PC-3 (cell line): ENCODE measurements at regions not wholly inside any gene's neighbourhood (a gene's known extent, or its start where the extent isn't known, plus 50 kb on each side); places are given as distances from the start of the nearest gene placed in this dataset.

Experiments used
- CTCF ChIP-seq: fragments of 300-600 bp; sonication (generic); conservative IDR thresholded peaks from 2 replicates; pipeline ENCODE4 v1.5.1; 2017; ENCODE audit warnings: antibody characterized with exemption, low read depth, mild to moderate bottlenecking, low read length
- EZH2 ChIP-seq: fragments of 300-600 bp; sonication (generic); IDR thresholded peaks from one replicate; pipeline ENCODE4 v1.6.1; 2017; ENCODE audit warnings: antibody characterized with exemption, mild to moderate bottlenecking, low read length; ENCODE audit not compliant: unreplicated experiment
- EZH2phosphoT487 ChIP-seq: fragments of 300-600 bp; sonication (generic); IDR thresholded peaks from 2 replicates; pipeline ENCODE4 v1.6.1; 2018; ENCODE audit warnings: mild to moderate bottlenecking, antibody characterized with exemption, low read length, borderline replicate concordance

GRCh38 chr13:111043575-111043982 lies 71.5 kb upstream of the ARHGEF7 start:
- TF ChIP-seq CTCF (no peak), EZH2 (no peak), EZH2phosphoT487 (no peak)
